ENCODE measurements at regions not wholly inside any gene's neighbourhood (a gene's known extent, or its start where the extent isn't known, plus 50 kb on each side); places are given as distances from the start of the nearest gene placed in this dataset.
A peak's percentile ranks its signal among the peaks of the same experiment; 100 is the strongest.

DNA sequence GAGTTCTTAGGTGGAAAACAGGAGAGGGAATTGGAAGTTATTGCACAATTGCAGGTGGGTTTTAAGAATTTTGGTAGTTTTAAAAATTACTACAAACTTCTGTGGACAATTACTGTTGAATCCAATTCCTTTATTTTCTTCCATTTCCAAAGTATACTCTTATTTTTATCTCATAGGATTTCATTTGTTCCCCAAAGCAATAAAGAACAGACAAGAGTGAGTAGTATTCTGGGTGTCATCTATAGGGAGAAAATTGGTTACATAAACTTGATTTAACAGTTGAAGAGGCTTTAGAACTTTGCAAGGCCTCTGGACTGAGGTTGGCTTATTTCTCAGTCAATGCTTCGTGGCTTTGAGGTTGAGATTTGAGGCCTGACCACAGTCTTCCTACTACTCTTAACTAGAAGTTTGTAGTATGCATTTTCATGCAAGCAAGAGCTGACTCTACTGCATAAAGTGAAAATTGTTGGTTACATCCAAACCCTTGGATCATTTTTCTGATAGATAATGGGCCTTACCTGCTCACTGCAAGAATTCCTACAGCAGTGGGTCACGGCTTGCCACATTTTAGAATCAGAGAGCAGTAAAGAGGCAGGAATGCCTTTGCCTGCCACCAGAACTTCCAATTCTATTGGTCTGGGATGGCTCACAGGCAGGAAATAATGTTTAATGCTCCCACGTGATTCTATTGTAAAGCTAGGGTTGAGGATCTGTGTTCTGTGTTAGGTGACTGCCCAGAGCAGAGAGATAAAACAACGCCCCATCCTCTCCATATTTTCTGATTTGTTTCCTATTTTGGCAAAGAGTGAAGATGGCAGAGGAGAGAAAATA is 270.5 kb downstream of the TTC6 start (continued):
- TF ChIP-seq, protein P1, sequence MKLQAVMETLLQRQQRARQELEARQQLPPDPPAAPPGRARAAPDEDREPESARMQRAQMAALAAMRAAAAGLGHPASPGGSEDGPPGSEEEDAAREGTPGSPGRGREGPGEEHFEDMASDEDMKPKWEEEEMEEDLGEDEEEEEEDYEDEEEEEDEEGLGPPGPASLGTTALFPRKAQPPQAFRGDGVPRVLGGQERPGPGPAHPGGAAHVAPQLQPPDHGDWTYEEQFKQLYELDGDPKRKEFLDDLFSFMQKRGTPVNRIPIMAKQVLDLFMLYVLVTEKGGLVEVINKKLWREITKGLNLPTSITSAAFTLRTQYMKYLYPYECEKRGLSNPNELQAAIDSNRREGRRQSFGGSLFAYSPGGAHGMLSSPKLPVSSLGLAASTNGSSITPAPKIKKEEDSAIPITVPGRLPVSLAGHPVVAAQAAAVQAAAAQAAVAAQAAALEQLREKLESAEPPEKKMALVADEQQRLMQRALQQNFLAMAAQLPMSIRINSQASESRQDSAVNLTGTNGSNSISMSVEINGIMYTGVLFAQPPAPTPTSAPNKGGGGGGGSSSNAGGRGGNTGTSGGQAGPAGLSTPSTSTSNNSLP (IDR thresholded peaks at IDR 0.05; ENCODE audit: low read depth, low read length): no peak
- TF ChIP-seq SAFB2 (CRISPR knock-in tag; IDR thresholded peaks at IDR 0.05; ENCODE audit: borderline replicate concordance, low read depth) (no peak), ZFP62 (CRISPR knock-in tag; IDR thresholded peaks at IDR 0.05) (no peak), SP1 (IDR thresholded peaks at IDR 0.05) (no peak), SP1 (CRISPR knock-in tag; IDR thresholded peaks at IDR 0.05) (no peak), SPEN (CRISPR knock-in tag; IDR thresholded peaks at IDR 0.05; ENCODE audit: low read depth) (no peak), RARG (CRISPR knock-in tag; IDR thresholded peaks at IDR 0.05; ENCODE audit: low read depth) (no peak), SYNCRIP (IDR thresholded peaks at IDR 0.05; ENCODE audit: insufficient read depth, low read depth, low read length) (no peak), ZBTB4 (CRISPR knock-in tag; IDR thresholded peaks at IDR 0.05; ENCODE audit: borderline replicate concordance) (no peak), GATAD2A (CRISPR knock-in tag; IDR thresholded peaks at IDR 0.05) (no peak), GPN1 (CRISPR knock-in tag; IDR thresholded peaks at IDR 0.05; ENCODE audit: borderline replicate concordance) (no peak)
- TF ChIP-seq, protein P2, sequence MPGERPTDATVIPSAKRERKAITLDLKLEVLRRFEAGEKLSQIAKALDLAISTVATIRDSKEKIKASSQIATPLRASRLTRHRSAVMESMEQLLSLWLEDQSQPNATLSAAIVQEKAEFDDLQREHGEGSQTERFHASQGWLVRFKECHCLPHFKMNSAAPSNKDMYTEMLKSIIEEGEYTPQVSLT (CRISPR knock-in tag; IDR thresholded peaks at IDR 0.05; ENCODE audit: borderline replicate concordance, low read depth): no peak
- TF ChIP-seq, protein P3, sequence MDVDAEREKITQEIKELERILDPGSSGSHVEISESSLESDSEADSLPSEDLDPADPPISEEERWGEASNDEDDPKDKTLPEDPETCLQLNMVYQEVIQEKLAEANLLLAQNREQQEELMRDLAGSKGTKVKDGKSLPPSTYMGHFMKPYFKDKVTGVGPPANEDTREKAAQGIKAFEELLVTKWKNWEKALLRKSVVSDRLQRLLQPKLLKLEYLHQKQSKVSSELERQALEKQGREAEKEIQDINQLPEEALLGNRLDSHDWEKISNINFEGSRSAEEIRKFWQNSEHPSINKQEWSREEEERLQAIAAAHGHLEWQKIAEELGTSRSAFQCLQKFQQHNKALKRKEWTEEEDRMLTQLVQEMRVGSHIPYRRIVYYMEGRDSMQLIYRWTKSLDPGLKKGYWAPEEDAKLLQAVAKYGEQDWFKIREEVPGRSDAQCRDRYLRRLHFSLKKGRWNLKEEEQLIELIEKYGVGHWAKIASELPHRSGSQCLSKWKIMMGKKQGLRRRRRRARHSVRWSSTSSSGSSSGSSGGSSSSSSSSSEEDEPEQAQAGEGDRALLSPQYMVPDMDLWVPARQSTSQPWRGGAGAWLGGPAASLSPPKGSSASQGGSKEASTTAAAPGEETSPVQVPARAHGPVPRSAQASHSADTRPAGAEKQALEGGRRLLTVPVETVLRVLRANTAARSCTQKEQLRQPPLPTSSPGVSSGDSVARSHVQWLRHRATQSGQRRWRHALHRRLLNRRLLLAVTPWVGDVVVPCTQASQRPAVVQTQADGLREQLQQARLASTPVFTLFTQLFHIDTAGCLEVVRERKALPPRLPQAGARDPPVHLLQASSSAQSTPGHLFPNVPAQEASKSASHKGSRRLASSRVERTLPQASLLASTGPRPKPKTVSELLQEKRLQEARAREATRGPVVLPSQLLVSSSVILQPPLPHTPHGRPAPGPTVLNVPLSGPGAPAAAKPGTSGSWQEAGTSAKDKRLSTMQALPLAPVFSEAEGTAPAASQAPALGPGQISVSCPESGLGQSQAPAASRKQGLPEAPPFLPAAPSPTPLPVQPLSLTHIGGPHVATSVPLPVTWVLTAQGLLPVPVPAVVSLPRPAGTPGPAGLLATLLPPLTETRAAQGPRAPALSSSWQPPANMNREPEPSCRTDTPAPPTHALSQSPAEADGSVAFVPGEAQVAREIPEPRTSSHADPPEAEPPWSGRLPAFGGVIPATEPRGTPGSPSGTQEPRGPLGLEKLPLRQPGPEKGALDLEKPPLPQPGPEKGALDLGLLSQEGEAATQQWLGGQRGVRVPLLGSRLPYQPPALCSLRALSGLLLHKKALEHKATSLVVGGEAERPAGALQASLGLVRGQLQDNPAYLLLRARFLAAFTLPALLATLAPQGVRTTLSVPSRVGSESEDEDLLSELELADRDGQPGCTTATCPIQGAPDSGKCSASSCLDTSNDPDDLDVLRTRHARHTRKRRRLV (CRISPR knock-in tag; IDR thresholded peaks at IDR 0.05): 0 out of 2 replicates have a peak, but pooled peaks have one; percentile 18
- TF ChIP-seq, protein P4, sequence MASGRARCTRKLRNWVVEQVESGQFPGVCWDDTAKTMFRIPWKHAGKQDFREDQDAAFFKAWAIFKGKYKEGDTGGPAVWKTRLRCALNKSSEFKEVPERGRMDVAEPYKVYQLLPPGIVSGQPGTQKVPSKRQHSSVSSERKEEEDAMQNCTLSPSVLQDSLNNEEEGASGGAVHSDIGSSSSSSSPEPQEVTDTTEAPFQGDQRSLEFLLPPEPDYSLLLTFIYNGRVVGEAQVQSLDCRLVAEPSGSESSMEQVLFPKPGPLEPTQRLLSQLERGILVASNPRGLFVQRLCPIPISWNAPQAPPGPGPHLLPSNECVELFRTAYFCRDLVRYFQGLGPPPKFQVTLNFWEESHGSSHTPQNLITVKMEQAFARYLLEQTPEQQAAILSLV (CRISPR knock-in tag; IDR thresholded peaks at IDR 0.05; ENCODE audit: borderline replicate concordance): no peak
- TF ChIP-seq, protein P5, sequence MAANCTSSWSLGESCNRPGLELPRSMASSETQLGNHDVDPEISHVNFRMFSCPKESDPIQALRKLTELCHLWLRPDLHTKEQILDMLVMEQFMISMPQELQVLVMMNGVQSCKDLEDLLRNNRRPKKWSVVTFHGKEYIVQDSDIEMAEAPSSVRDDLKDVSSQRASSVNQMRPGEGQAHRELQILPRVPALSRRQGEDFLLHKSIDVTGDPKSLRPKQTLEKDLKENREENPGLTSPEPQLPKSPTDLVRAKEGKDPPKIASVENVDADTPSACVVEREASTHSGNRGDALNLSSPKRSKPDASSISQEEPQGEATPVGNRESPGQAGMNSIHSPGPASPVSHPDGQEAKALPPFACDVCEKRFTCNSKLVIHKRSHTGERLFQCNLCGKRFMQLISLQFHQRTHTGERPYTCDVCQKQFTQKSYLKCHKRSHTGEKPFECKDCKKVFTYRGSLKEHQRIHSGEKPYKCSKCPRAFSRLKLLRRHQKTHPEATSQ (CRISPR knock-in tag; IDR thresholded peaks at IDR 0.05; ENCODE audit: borderline replicate concordance): peak; percentile 23; the same call in 1 of the 2 replicates
